IPS-NIHi11 (cell line): ENCODE measurements at regions not wholly inside any gene's neighbourhood (a gene's known extent, or its start where the extent isn't known, plus 50 kb on each side); places are given as distances from the start of the nearest gene placed in this dataset.

ENCODE experiments used
- DNase-seq: peaks from one replicate; pipeline ENCODE4 v3.0.0; 2012; ENCODE audit warnings: mixed read lengths, low spot score

GRCh38 chr11:88231894-88232482, 56.7 kb upstream of the RAB38 start:
- DNase-seq: peak; percentile 65

- DNase-seq: no peak
These were observed 54.1 kb upstream of the RAB38 start for GRCh38 chr11:88229303-88229702.
